Epithelial cell of proximal tubule (primary cell): ENCODE measurements at regions not wholly inside any gene's neighbourhood (a gene's known extent, or its start where the extent isn't known, plus 50 kb on each side); places are given as distances from the start of the nearest gene placed in this dataset.

Experiments used
- DNase-seq: peaks from one replicate; pipeline ENCODE4 v3.0.0-alpha.2; 2011; ENCODE audit warnings: low read depth
- H3K4me3 ChIP-seq: 2 replicates; pipeline ENCODE4 v1.5.1; 2011; ENCODE audit warnings: low read depth, mild to moderate bottlenecking, low read length
- TF ChIP-seq, protein P1 (sequence below): conservative IDR thresholded peaks from 2 replicates; pipeline ENCODE4 v1.5.1; 2012; ENCODE audit warnings: low read depth, mild to moderate bottlenecking, low read length

DNA sequence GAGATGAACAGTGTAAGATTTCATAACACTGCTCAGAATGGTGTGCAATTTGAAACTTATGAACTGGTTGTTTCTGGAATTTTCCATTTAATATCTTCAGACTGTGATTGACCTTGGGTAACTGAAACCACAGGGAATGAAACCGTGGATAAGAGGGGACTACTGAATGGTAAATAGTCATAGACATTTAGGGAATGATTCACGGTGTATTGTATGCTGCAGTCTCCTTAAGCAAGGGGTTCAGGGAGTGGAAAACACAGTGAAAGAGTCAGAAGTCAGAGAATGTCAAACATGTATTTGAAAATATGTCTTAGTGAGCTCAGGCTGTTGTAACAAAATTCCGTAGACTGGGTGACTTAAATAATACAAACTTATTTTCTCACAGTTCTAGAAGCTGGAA is 398.2 kb upstream of the DIPK2B start:
- DNase-seq, result no peak
- H3K4me3 ChIP-seq, result no peak overlapping the region
- TF ChIP-seq, protein P1, sequence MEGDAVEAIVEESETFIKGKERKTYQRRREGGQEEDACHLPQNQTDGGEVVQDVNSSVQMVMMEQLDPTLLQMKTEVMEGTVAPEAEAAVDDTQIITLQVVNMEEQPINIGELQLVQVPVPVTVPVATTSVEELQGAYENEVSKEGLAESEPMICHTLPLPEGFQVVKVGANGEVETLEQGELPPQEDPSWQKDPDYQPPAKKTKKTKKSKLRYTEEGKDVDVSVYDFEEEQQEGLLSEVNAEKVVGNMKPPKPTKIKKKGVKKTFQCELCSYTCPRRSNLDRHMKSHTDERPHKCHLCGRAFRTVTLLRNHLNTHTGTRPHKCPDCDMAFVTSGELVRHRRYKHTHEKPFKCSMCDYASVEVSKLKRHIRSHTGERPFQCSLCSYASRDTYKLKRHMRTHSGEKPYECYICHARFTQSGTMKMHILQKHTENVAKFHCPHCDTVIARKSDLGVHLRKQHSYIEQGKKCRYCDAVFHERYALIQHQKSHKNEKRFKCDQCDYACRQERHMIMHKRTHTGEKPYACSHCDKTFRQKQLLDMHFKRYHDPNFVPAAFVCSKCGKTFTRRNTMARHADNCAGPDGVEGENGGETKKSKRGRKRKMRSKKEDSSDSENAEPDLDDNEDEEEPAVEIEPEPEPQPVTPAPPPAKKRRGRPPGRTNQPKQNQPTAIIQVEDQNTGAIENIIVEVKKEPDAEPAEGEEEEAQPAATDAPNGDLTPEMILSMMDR, result no peak

- TF ChIP-seq, protein P1, result peak; percentile 37
- no peak for DNase-seq
- H3K4me3 ChIP-seq, result no peak overlapping the region
Measured at GRCh38 chrX:45596188-45596808, 395.6 kb upstream of the DIPK2B start.

DNA sequence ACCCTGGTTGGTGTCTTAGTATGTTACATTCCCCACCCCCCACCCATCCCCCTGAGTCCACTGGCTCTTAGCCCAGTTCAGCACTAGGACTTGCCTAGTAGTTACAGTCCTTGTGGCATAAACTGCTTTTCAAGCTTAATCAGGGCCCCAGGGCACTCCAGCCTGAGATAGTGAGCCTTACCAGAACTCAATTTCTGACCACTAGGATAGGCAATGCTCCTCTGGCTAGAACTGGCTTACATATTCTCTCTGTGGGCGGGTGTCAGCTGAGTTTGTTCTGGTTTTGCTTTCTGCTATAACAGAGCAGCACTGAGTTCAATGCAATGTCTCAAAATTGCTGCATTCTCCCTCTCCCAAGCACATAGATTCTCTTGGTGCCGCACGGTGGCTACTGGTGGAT is 391.4 kb upstream of the DIPK2B start:
- TF ChIP-seq, protein P1, result no peak
- no peak overlapping the region for H3K4me3 ChIP-seq
- DNase-seq, result no peak

GRCh38 chrX:45591650-45592049 is 391.0 kb upstream of the DIPK2B start:
- H3K4me3 ChIP-seq, result no peak overlapping the region
- TF ChIP-seq, protein P1, result no peak
- DNase-seq, result no peak

DNA sequence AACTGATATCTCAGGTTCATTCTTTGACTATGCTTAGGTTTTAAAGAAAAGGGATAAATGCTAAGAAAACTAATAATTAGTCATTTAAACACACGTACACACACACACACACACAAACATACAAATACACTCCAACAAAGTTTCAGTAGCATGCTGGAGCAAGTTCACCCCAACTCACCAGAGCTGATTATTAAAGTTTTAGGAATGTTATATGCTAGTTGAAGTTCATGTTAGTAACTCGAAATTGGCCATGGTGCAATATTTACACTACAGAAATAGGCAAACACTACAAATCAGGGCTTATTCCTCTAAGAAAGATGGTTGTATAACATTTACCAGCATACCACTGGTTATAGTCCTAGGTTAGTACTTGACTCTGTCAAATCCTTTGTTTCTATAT is 384.0 kb upstream of the DIPK2B start:
- TF ChIP-seq, protein P1, result no peak
- DNase-seq, result no peak
- no peak overlapping the region for H3K4me3 ChIP-seq

DNA sequence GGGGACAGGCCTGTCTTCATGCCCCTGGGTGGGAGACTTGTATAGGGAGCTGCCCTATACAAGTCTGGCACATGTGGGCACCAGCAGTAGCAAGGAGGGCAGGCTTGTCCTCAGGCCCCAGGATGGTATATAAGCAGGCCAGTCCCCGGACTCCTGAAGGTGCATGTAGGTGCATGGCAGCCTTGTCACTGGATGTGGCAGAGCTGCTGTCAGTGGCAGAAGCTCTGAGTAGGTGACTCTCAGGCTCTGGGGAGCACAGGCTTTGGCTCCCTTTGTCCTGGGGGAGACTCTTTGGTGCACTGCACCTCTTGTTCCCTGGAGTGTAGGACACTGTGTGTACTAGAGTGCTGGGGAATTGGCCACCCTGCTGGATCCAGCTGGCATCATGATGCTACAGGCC is 376.7 kb upstream of the DIPK2B start:
- H3K4me3 ChIP-seq, result no peak overlapping the region
- no peak for DNase-seq
- TF ChIP-seq, protein P1, result no peak

DNA sequence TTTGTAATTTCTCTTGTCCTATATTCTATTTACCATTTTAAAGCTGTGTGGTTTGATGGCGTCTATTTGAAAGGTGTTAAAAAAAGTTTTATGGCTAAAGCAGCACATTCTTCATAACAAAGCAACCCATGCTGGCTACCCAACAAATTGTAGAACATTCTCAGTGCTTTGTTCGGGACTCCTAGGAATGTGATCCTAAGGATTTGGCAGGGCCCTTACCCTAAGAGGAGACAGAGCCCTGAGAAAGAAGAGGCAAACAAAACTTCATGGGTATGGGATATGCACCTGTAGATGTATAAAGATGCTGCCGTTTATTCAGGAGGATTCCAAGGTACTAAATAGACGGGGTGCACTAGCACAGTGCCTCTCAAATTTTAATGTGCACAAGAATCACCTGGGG is 370.8 kb upstream of the DIPK2B start:
- no peak overlapping the region for H3K4me3 ChIP-seq
- DNase-seq, result no peak
- TF ChIP-seq, protein P1, result no peak
